H1 (cell line): ENCODE measurements at regions not wholly inside any gene's neighbourhood (a gene's known extent, or its start where the extent isn't known, plus 50 kb on each side); places are given as distances from the start of the nearest gene placed in this dataset.

ENCODE experiments used
- CTCF ChIA-PET: fragments of 300-600 bp; sonication (Branson Sonifier 250); formaldehyde crosslinking; loops from one replicate; lab custom pipeline; 2021; ENCODE audit not compliant: partially characterized antibody; lab: Charles Lee
- POLR2A ChIA-PET: fragments of 300-600 bp; sonication (Branson Sonifier 250); formaldehyde crosslinking; loops from one replicate; lab custom pipeline; 2021; ENCODE audit warnings: inconsistent platforms; ENCODE audit not compliant: partially characterized antibody; lab: Charles Lee
- DNase-seq, 2 experiments: peaks; one replicate each; pipeline versions ENCODE4 v3.0.0 to v3.0.0-alpha.2; 2010 to 2022; ENCODE audit warnings: low spot score in 2 of 2, low read depth in 1 of 2, mixed read lengths in 1 of 2
- FAIRE-seq: peaks from 2 replicates; lab custom pipeline; 2011; peaks lifted over from hg19 to GRCh38; lab: Jason Lieb, UNC
- H2AFZ ChIP-seq: 2 replicates; pipeline ENCODE4 v1.8.1; 2012; ENCODE audit warnings: low read length, inconsistent platforms
- H2AK5ac ChIP-seq: 2 replicates; pipeline ENCODE4 v1.6.1; 2013; ENCODE audit warnings: low read depth, low read length
- H2BK120ac ChIP-seq: replicated peaks from 2 replicates; pipeline ENCODE3; 2013; ENCODE audit warnings: low read depth, low read length, inconsistent platforms
- H2BK12ac ChIP-seq: 2 replicates; pipeline ENCODE4 v1.6.1; 2013; ENCODE audit warnings: low read depth, low read length
- H2BK15ac ChIP-seq: 2 replicates; pipeline ENCODE4 v1.6.1; 2013; ENCODE audit warnings: low read length
- H2BK20ac ChIP-seq: 2 replicates; pipeline ENCODE4 v1.6.1; 2013; ENCODE audit warnings: low read length
- H2BK5ac ChIP-seq: 2 replicates; pipeline ENCODE4 v1.6.1; 2013; ENCODE audit warnings: low read depth, low read length
- H3K14ac ChIP-seq: 2 replicates; pipeline ENCODE4 v1.6.1; 2013; ENCODE audit warnings: inconsistent platforms; ENCODE audit not compliant: insufficient read length
- H3K18ac ChIP-seq: 2 replicates; pipeline ENCODE4 v1.6.1; 2013; ENCODE audit warnings: low read length; ENCODE audit errors: extremely low read depth
- H3K23ac ChIP-seq: 2 replicates; pipeline ENCODE4 v1.6.1; 2013; ENCODE audit warnings: inconsistent platforms; ENCODE audit not compliant: insufficient read length
- H3K23me2 ChIP-seq: 2 replicates; pipeline ENCODE4 v1.6.1; 2013; ENCODE audit warnings: low read depth, low read length
- H3K27ac ChIP-seq: 2 replicates; pipeline ENCODE4 v1.6.1; 2011; ENCODE audit warnings: low read depth, low read length, inconsistent platforms
- H3K27me3 ChIP-seq, 4 experiments: replicated peaks in 1 of 4; 1 replicate in 1 of 4; 2 replicates in 3 of 4; pipeline versions ENCODE4 v1.6.1 to v1.8.1; 2011 to 2013; ENCODE audit warnings: low read length in 3 of 4, mild to moderate bottlenecking in 3 of 4, inconsistent platforms in 2 of 4, mixed read lengths in 2 of 4, moderate library complexity in 1 of 4; ENCODE audit not compliant: control insufficient read depth in 3 of 4, insufficient read depth in 3 of 4; ENCODE audit errors: extremely low read depth in 1 of 4
- H3K36me3 ChIP-seq, 4 experiments: 2 replicates each; pipeline versions ENCODE4 v1.6.1 to v1.8.1; 2011 to 2013; ENCODE audit warnings: mild to moderate bottlenecking in 4 of 4, low read length in 3 of 4, moderate library complexity in 2 of 4, control low read depth in 1 of 4, inconsistent platforms in 1 of 4; ENCODE audit not compliant: insufficient read depth in 4 of 4, control insufficient read depth in 2 of 4
- H3K4ac ChIP-seq: replicated peaks from 2 replicates; pipeline ENCODE3; 2013; ENCODE audit warnings: low read length, low read depth, mixed read lengths, inconsistent platforms; ENCODE audit not compliant: insufficient read length
- H3K4me1 ChIP-seq, 4 experiments: replicated peaks in 1 of 4; 1 replicate in 1 of 4; 2 replicates in 3 of 4; pipeline versions ENCODE4 v1.6.1 to v1.8.1; 2011 to 2013; ENCODE audit warnings: low read length in 3 of 4, inconsistent platforms in 2 of 4, mixed read lengths in 1 of 4; ENCODE audit not compliant: insufficient read depth in 4 of 4, control insufficient read depth in 3 of 4
- H3K4me2 ChIP-seq, 2 experiments: 2 replicates each; pipeline versions ENCODE4 v1.6.1 to v1.8.1; 2011 to 2013; ENCODE audit warnings: low read depth in 2 of 2, low read length in 2 of 2, control low read depth in 1 of 2, inconsistent platforms in 1 of 2, mild to moderate bottlenecking in 1 of 2; ENCODE audit not compliant: insufficient read depth in 1 of 2
- H3K4me3 ChIP-seq, 4 experiments: fragments of 200-600, 300-600 bp in 1 of 4; sonication (generic), shearing (Covaris generic), sonication (Bioruptor Twin) in 1 of 4; 2 replicates each; pipeline versions ENCODE4 v1.5.1 to v1.8.1; 2011 to 2016; ENCODE audit warnings: low read length in 4 of 4, low read depth in 3 of 4, control low read depth in 2 of 4, inconsistent platforms in 2 of 4, mild to moderate bottlenecking in 2 of 4, mixed read lengths in 1 of 4, moderate library complexity in 1 of 4; ENCODE audit not compliant: insufficient read depth in 2 of 4; ENCODE audit errors: extremely low read depth in 1 of 4
- H3K56ac ChIP-seq: replicated peaks from 2 replicates; pipeline ENCODE3; 2013; ENCODE audit warnings: low read depth, mild to moderate bottlenecking, mixed read lengths, low read length, inconsistent platforms; ENCODE audit not compliant: insufficient read length
- H3K79me1 ChIP-seq: 2 replicates; pipeline ENCODE4 v1.6.1; 2013; ENCODE audit warnings: low read depth, low read length, control low read depth
- H3K79me2 ChIP-seq, 2 experiments: 2 replicates each; pipeline versions ENCODE4 v1.6.1 to v1.8.1; 2012 to 2013; ENCODE audit warnings: low read length in 2 of 2, mild to moderate bottlenecking in 2 of 2, inconsistent platforms in 1 of 2; ENCODE audit not compliant: insufficient read depth in 2 of 2, control insufficient read depth in 1 of 2
- H3K9ac ChIP-seq, 4 experiments: replicated peaks in 1 of 4; 1 replicate in 1 of 4; 2 replicates in 3 of 4; pipeline versions ENCODE4 v1.6.1 to v1.8.1; 2011 to 2013; ENCODE audit warnings: low read depth in 3 of 4, low read length in 3 of 4, control low read depth in 2 of 4, mild to moderate bottlenecking in 2 of 4, moderate library complexity in 2 of 4, inconsistent platforms in 1 of 4; ENCODE audit errors: extremely low read depth in 1 of 4
- H3K9me3 ChIP-seq, 2 experiments: 2 replicates each; pipeline versions ENCODE4 v1.6.1 to v1.8.1; 2012 to 2013; ENCODE audit warnings: mild to moderate bottlenecking in 2 of 2, moderate library complexity in 2 of 2, control low read depth in 1 of 2, inconsistent platforms in 1 of 2, low read depth in 1 of 2, low read length in 1 of 2, mixed read lengths in 1 of 2; ENCODE audit not compliant: insufficient read depth in 2 of 2
- H4K20me1 ChIP-seq, 2 experiments: replicated peaks in 1 of 2; 2 replicates each; pipeline versions ENCODE3 to v1.8.1; 2011 to 2013; ENCODE audit warnings: inconsistent platforms in 2 of 2, low read length in 2 of 2, mild to moderate bottlenecking in 1 of 2; ENCODE audit not compliant: insufficient read depth in 2 of 2, control insufficient read depth in 1 of 2
- H4K5ac ChIP-seq: 2 replicates; pipeline ENCODE4 v1.6.1; 2013; ENCODE audit warnings: low read length, low read depth, mixed read lengths, inconsistent platforms; ENCODE audit not compliant: insufficient read length
- H4K8ac ChIP-seq: 2 replicates; pipeline ENCODE4 v1.8.0; 2013; ENCODE audit warnings: mild to moderate bottlenecking, moderate library complexity, low read length, inconsistent platforms; ENCODE audit not compliant: insufficient read depth; ENCODE audit errors: extremely low read depth
- H4K91ac ChIP-seq: replicated peaks from 2 replicates; pipeline ENCODE3; 2013; ENCODE audit warnings: low read length, mixed read lengths, inconsistent platforms; ENCODE audit not compliant: insufficient read length
- BCL11A ChIP-seq, 2 experiments: IDR thresholded peaks; one replicate each; pipeline ENCODE4 v1.6.1; 2011; ENCODE audit warnings: low read depth in 2 of 2, low read length in 2 of 2, mild to moderate bottlenecking in 2 of 2
- CHD2 ChIP-seq: IDR thresholded peaks from 2 replicates; pipeline ENCODE4 v1.6.1; 2012; ENCODE audit warnings: low read length, improper control_type of control experiment
- CTBP2 ChIP-seq: IDR thresholded peaks from 2 replicates; pipeline ENCODE4 v1.7.0; 2011; ENCODE audit warnings: borderline replicate concordance, mild to moderate bottlenecking, moderate library complexity, mixed read lengths, low read length; ENCODE audit not compliant: insufficient read depth, insufficient read length
- MAFK ChIP-seq: IDR thresholded peaks from 2 replicates; pipeline ENCODE4 v1.6.1; 2012; ENCODE audit warnings: low read depth, mild to moderate bottlenecking, improper control_type of control experiment, low read length
- NRF1 ChIP-seq: IDR thresholded peaks from 2 replicates; pipeline ENCODE4 v1.6.1; 2011; ENCODE audit warnings: mild to moderate bottlenecking, low read depth, low read length, improper control_type of control experiment
- POLR2AphosphoS5 ChIP-seq: IDR thresholded peaks from 2 replicates; pipeline ENCODE4 v1.6.1; 2011; ENCODE audit warnings: low read depth, low read length
- RNF2 ChIP-seq: fragments of 200-900, 300-1000 bp; sonication (generic); IDR thresholded peaks from 2 replicates; pipeline ENCODE4 v1.7.1; 2016; ENCODE audit warnings: borderline replicate concordance, low read depth, mild to moderate bottlenecking, antibody characterized with exemption, low read length; ENCODE audit not compliant: poor library complexity, severe bottlenecking; ENCODE audit errors: missing control alignments
- SIN3A ChIP-seq, 2 experiments: IDR thresholded peaks in 1 of 2; conservative IDR thresholded peaks in 1 of 2; 2 replicates each; pipeline ENCODE4 v1.6.1; 2011 to 2012; ENCODE audit warnings: low read length in 2 of 2, improper control_type of control experiment in 1 of 2, low read depth in 1 of 2, mild to moderate bottlenecking in 1 of 2
- SIRT6 ChIP-seq: IDR thresholded peaks from one replicate; pipeline ENCODE4 v1.7.1; 2012; ENCODE audit warnings: low read length, inconsistent platforms
- SP1 ChIP-seq: IDR thresholded peaks from 2 replicates; pipeline ENCODE4 v1.6.1; 2011; ENCODE audit warnings: low read depth, low read length
- TBP ChIP-seq: IDR thresholded peaks from 2 replicates; pipeline ENCODE4 v1.6.1; 2011; ENCODE audit warnings: low read depth, low read length, improper control_type of control experiment
- WGBS, 2 experiments: shearing (Covaris generic) in 1 of 2; methylation state at CpG; one replicate each; pipeline versions ENCODE4 v1.1.6 to v1.1.7; 2013 to 2015; ENCODE audit warnings: low lambda C conversion rate in 2 of 2, mixed read lengths in 2 of 2, inconsistent platforms in 1 of 2, low coverage in 1 of 2, missing lambda C conversion rate in 1 of 2; ENCODE audit not compliant: insufficient replicate concordance in 2 of 2, insufficient coverage in 1 of 2, insufficient read length in 1 of 2; ENCODE audit errors: extremely low coverage in 1 of 2, missing lambda C conversion rate in 1 of 2; 5-methylcytosine and 5-hydroxymethylcytosine counted together
- TF ChIP-seq, protein P1 (sequence below): IDR thresholded peaks from 2 replicates; pipeline ENCODE4 v1.6.1; 2011; ENCODE audit warnings: low read depth, mild to moderate bottlenecking, low read length; ENCODE audit not compliant: insufficient read depth
- TF ChIP-seq, protein P2 (sequence below): IDR thresholded peaks from 2 replicates; pipeline ENCODE4 v1.6.1; 2012; ENCODE audit warnings: low read length, inconsistent platforms

DNA sequence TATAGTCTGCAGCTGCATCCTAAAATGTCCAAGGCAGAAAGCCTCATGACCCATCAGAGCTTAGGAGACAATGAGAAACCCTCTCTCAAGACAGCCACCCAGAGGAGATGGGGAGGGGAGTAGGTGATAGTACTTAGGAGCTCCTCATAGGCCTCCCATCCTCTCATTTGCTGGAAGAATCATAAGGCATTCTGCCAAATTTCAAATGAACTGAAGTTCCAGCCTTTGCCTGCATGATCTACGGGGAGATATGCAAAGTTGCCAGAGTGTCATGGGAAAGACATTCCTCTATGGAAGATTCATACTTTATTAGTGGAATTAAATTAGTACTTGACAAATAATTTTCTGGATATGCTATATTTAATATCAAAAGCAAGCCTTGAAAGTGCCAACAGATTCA is 194.1 kb upstream of the GJE1 start:
- no peaks in the 10 kb centered on the region for H4K20me1 ChIP-seq
- H2BK12ac ChIP-seq, result no peak overlapping the region
- no peak overlapping the region for H3K18ac ChIP-seq
- H2BK20ac ChIP-seq, result no peak overlapping the region
- no peak overlapping the region for H2BK120ac ChIP-seq
- no peaks in the 10 kb centered on the region for H3K4me1 ChIP-seq
- H3K4me2 ChIP-seq, result no peak overlapping the region
- no peak overlapping the region for H3K56ac ChIP-seq
- H4K5ac ChIP-seq, result no peak overlapping the region
- H3K9ac ChIP-seq, result no peak overlapping the region
- ChIA-PET POLR2A (no interaction called here), CTCF (no interaction called here)
- WGBS, 2 experiments, result 92% methylated on average over 1 of the region's 1 CpG; no CpG with 5 or more reads in 1 of the 2 experiments
- no peak overlapping the region for H3K4ac ChIP-seq
- no peak overlapping the region for H4K91ac ChIP-seq
- H2AFZ ChIP-seq, result no peak overlapping the region
- H3K27ac ChIP-seq, result no peak overlapping the region
- H4K8ac ChIP-seq, result no peak overlapping the region
- H3K4me3 ChIP-seq, result no peak overlapping the region
- H2AK5ac ChIP-seq, result no peak overlapping the region
- FAIRE-seq (no peak), DNase-seq (no peak)
- no peaks in the 10 kb centered on the region for H3K79me1 ChIP-seq
- H2BK15ac ChIP-seq, result no peak overlapping the region
- H2BK5ac ChIP-seq, result no peak overlapping the region
- H3K23me2 ChIP-seq, result no peaks in the 10 kb centered on the region
- peaks cover 0 to 10% of the 10 kb centered on the region in 2 experiments; a peak in 2 of 4 replicates for H3K9me3 ChIP-seq
- no peak overlapping the region for H3K14ac ChIP-seq
- TF ChIP-seq SIRT6, result no peak
- no peak for TF ChIP-seq SP1
- no peak for TF ChIP-seq BCL11A (IDR thresholded peaks at IDR 0.05; ENCODE audit: low read depth in 2 of 2, low read length in 2 of 2)
- no peak for TF ChIP-seq RNF2
- TF ChIP-seq POLR2AphosphoS5, result no peak
- TF ChIP-seq NRF1, result no peak
- TF ChIP-seq, protein P1, sequence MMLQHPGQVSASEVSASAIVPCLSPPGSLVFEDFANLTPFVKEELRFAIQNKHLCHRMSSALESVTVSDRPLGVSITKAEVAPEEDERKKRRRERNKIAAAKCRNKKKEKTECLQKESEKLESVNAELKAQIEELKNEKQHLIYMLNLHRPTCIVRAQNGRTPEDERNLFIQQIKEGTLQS, result no peak
- TF ChIP-seq TBP, result no peak
- TF ChIP-seq, protein P2, sequence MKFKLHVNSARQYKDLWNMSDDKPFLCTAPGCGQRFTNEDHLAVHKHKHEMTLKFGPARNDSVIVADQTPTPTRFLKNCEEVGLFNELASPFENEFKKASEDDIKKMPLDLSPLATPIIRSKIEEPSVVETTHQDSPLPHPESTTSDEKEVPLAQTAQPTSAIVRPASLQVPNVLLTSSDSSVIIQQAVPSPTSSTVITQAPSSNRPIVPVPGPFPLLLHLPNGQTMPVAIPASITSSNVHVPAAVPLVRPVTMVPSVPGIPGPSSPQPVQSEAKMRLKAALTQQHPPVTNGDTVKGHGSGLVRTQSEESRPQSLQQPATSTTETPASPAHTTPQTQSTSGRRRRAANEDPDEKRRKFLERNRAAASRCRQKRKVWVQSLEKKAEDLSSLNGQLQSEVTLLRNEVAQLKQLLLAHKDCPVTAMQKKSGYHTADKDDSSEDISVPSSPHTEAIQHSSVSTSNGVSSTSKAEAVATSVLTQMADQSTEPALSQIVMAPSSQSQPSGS, result no peak
- no peak for TF ChIP-seq MAFK
- no peak for TF ChIP-seq CTBP2
- TF ChIP-seq SIN3A (conservative IDR thresholded peaks at IDR 0.05 in 1 of 2, IDR thresholded peaks at IDR 0.05 in 1 of 2; ENCODE audit: low read depth in 1 of 2, low read length in 2 of 2), result no peak
- no peak for TF ChIP-seq CHD2
- peaks cover 0 to 3% (median 0%) of the 10 kb centered on the region in 4 experiments; a peak in 1 of 8 replicates for H3K36me3 ChIP-seq
- H3K27me3 ChIP-seq, result no peaks in the 10 kb centered on the region
- no peak overlapping the region for H3K23ac ChIP-seq
- no peaks in the 10 kb centered on the region for H3K79me2 ChIP-seq
